SK-N-SH (cell line): ENCODE measurements at regions not wholly inside any gene's neighbourhood (a gene's known extent, or its start where the extent isn't known, plus 50 kb on each side); places are given as distances from the start of the nearest gene placed in this dataset.

Source experiments
- CTCF ChIA-PET: fragments of 300-600, 350-600 bp; formaldehyde crosslinking; extraction: SDS; loops from one replicate; lab custom pipeline; 2021; lab: Yijun Ruan, JAX
- POLR2A ChIA-PET: fragments of 350-600 bp; sonication (Branson Sonifier 250); formaldehyde crosslinking; extraction: SDS; loops from one replicate; lab custom pipeline; 2020; ENCODE audit warnings: antibody characterized with exemption, inconsistent platforms; lab: Yijun Ruan, JAX
- DNase-seq: peaks from one replicate; pipeline ENCODE4 v3.0.0; 2012
- H2AFZ ChIP-seq: fragments of 200-600 bp; sonication (generic); 2 replicates; pipeline ENCODE4 v1.8.1; 2016; ENCODE audit warnings: antibody characterized with exemption, mild to moderate bottlenecking, low read depth
- H3F3A ChIP-seq: fragments of 200-600 bp; sonication (generic); replicated peaks from 2 replicates; pipeline ENCODE3; 2016; ENCODE audit warnings: antibody characterized with exemption, mild to moderate bottlenecking; ENCODE audit not compliant: insufficient read depth
- H3K27ac ChIP-seq, 2 experiments: fragments of 200-500 bp in 1 of 2; fragments of 200-600 bp in 1 of 2; sonication (Bioruptor generic) in 1 of 2; sonication (generic), shearing (Covaris generic) in 1 of 2; 2 replicates each; pipeline versions ENCODE4 v1.5.1 to v1.6.1; 2014 to 2016; ENCODE audit warnings: low read depth in 2 of 2, inconsistent platforms in 1 of 2, low read length in 1 of 2, mild to moderate bottlenecking in 1 of 2, mixed read lengths in 1 of 2
- H3K27me3 ChIP-seq: fragments of 200-600 bp; sonication (generic), shearing (Covaris generic); 2 replicates; pipeline ENCODE4 v1.6.1; 2016; ENCODE audit warnings: mixed run types; ENCODE audit not compliant: insufficient read depth
- H3K36me3 ChIP-seq, 2 experiments: fragments of 200-500 bp in 1 of 2; fragments of 200-600 bp in 1 of 2; sonication (Bioruptor generic) in 1 of 2; sonication (generic) in 1 of 2; replicated peaks in 1 of 2; 2 replicates each; pipeline versions ENCODE3 to v1.5.1; 2014 to 2016; ENCODE audit warnings: low read length in 1 of 2, mild to moderate bottlenecking in 1 of 2; ENCODE audit not compliant: insufficient read depth in 2 of 2, control insufficient read depth in 1 of 2
- H3K4me1 ChIP-seq, 2 experiments: fragments of 200-500 bp in 1 of 2; fragments of 200-600 bp in 1 of 2; sonication (Bioruptor generic) in 1 of 2; sonication (generic), shearing (Covaris generic) in 1 of 2; 2 replicates each; pipeline versions ENCODE4 v1.5.1 to v1.6.1; 2014 to 2016; ENCODE audit warnings: low read depth in 1 of 2, low read length in 1 of 2, mixed run types in 1 of 2; ENCODE audit not compliant: insufficient read depth in 2 of 2, control insufficient read depth in 1 of 2
- H3K4me2 ChIP-seq: fragments of 200-600 bp; sonication (generic), shearing (Covaris generic); 2 replicates; pipeline ENCODE4 v1.6.1; 2017; ENCODE audit warnings: mixed run types
- H3K4me3 ChIP-seq, 2 experiments: fragments of 200-500 bp in 1 of 2; fragments of 200-600 bp in 1 of 2; sonication (Bioruptor generic) in 1 of 2; sonication (generic), shearing (Covaris generic) in 1 of 2; 2 replicates each; pipeline versions ENCODE4 v1.5.1 to v1.8.1; 2014 to 2016; ENCODE audit warnings: low read depth in 2 of 2, inconsistent platforms in 1 of 2, low read length in 1 of 2, mild to moderate bottlenecking in 1 of 2, mixed read lengths in 1 of 2, moderate library complexity in 1 of 2
- H3K79me2 ChIP-seq: fragments of 200-600 bp; sonication (generic); 2 replicates; pipeline ENCODE4 v1.8.1; 2017; ENCODE audit warnings: mild to moderate bottlenecking; ENCODE audit not compliant: insufficient read depth
- H3K9ac ChIP-seq: fragments of 200-600 bp; sonication (generic); 2 replicates; pipeline ENCODE4 v1.6.1; 2017; ENCODE audit warnings: mixed run types
- H3K9me2 ChIP-seq: fragments of 200-600 bp; sonication (generic); 2 replicates; pipeline ENCODE4 v1.6.1; 2017; ENCODE audit warnings: mixed run types
- H3K9me3 ChIP-seq: fragments of 200-600 bp; sonication (generic); 2 replicates; pipeline ENCODE4 v1.6.1; 2017; ENCODE audit warnings: mixed run types, mild to moderate bottlenecking, moderate library complexity
- H4K20me1 ChIP-seq: fragments of 200-600 bp; sonication (generic); 2 replicates; pipeline ENCODE4 v1.6.1; 2017; ENCODE audit warnings: mild to moderate bottlenecking, mixed run types; ENCODE audit not compliant: insufficient read depth
- CHD2 ChIP-seq: fragments of 150-350 bp; IDR thresholded peaks from 2 replicates; pipeline ENCODE4 v1.6.1; 2018; ENCODE audit warnings: low read length; ENCODE audit not compliant: partially characterized antibody
- CTCF ChIP-seq: fragments of 200-600 bp; sonication (generic); IDR thresholded peaks from 2 replicates; pipeline ENCODE4 v1.6.1; 2017; ENCODE audit warnings: antibody characterized with exemption, mild to moderate bottlenecking, moderate library complexity
- EZH2phosphoT487 ChIP-seq: fragments of 200-600 bp; sonication (generic); IDR thresholded peaks from 2 replicates; pipeline ENCODE4 v1.6.1; 2017; ENCODE audit warnings: low read depth, mixed run types, mild to moderate bottlenecking, antibody characterized with exemption, moderate library complexity, borderline replicate concordance
- TAF1 ChIP-seq: IDR thresholded peaks from 2 replicates; pipeline ENCODE4 v1.6.1; 2012; ENCODE audit warnings: low read depth, mild to moderate bottlenecking, low read length, moderate library complexity, borderline replicate concordance
- TCF12 ChIP-seq: IDR thresholded peaks from 2 replicates; pipeline ENCODE4 v1.4.0; 2012
- USF2 ChIP-seq: fragments of 150-350 bp; IDR thresholded peaks from 2 replicates; pipeline ENCODE4 v1.6.1; 2017; ENCODE audit warnings: antibody characterized with exemption, low read length, low read depth, borderline replicate concordance
- WGBS: methylation state at CpG from one replicate; pipeline ENCODE4 v1.1.6; 2017; ENCODE audit warnings: low lambda C conversion rate; 5-methylcytosine and 5-hydroxymethylcytosine counted together
- TF ChIP-seq, protein P1 (sequence below): IDR thresholded peaks from 2 replicates; pipeline ENCODE4 v1.4.0; 2012; ENCODE audit warnings: low read depth, borderline replicate concordance
- TF ChIP-seq, protein P2 (sequence below): IDR thresholded peaks from 2 replicates; pipeline ENCODE4 v1.6.1; 2012; ENCODE audit warnings: mild to moderate bottlenecking, low read depth, low read length, moderate library complexity
- TF ChIP-seq, protein P3 (sequence below): IDR thresholded peaks from 2 replicates; pipeline ENCODE4; 2012
- TF ChIP-seq, protein P4 (sequence below): IDR thresholded peaks from 2 replicates; pipeline ENCODE4 v1.4.0; 2012; ENCODE audit warnings: low read depth
- TF ChIP-seq, protein P5 (sequence below): fragments of 150-350 bp; IDR thresholded peaks from 2 replicates; pipeline ENCODE4 v1.6.1; 2016; ENCODE audit warnings: mild to moderate bottlenecking, low read depth, low read length

DNA sequence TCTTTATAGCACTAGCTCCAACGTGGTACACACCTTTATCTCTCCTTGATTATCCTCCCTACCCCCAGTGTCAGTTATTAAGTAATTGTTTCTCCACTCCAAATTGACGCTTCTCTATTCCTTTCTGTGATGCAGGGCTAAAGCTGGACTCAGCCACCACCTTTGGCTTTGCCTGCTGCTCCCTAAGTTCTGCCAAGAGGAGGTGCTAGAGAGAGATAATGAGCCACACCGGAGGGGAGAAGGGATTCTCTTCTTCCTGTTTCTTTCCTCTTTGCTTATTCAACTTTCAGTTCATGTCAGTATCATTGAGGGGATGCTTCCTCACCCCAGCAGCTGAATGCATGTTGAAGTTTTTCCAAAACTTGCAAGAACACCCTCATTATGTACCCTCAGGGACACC is 176.5 kb downstream of the GBA3 start:
- no peak overlapping the region for H3K4me2 ChIP-seq
- no peaks in the 10 kb centered on the region for H3K9me2 ChIP-seq
- POLR2A ChIA-PET: no interaction called here
- H3K27me3 ChIP-seq: no peaks in the 10 kb centered on the region
- H3K4me1 ChIP-seq: no peaks in the 10 kb centered on the region
- no peaks in the 10 kb centered on the region for H4K20me1 ChIP-seq
- 2% methylated on average over 3 of the region's 3 CpGs for WGBS
- no peak overlapping the region for H3K4me3 ChIP-seq
- TF ChIP-seq CHD2 (no peak), EZH2phosphoT487 (no peak), USF2 (no peak), TAF1 (no peak), CTCF (no peak), TCF12 (no peak)
- TF ChIP-seq, protein P1, sequence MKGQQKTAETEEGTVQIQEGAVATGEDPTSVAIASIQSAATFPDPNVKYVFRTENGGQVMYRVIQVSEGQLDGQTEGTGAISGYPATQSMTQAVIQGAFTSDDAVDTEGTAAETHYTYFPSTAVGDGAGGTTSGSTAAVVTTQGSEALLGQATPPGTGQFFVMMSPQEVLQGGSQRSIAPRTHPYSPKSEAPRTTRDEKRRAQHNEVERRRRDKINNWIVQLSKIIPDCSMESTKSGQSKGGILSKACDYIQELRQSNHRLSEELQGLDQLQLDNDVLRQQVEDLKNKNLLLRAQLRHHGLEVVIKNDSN: no peak
- TF ChIP-seq, protein P2, sequence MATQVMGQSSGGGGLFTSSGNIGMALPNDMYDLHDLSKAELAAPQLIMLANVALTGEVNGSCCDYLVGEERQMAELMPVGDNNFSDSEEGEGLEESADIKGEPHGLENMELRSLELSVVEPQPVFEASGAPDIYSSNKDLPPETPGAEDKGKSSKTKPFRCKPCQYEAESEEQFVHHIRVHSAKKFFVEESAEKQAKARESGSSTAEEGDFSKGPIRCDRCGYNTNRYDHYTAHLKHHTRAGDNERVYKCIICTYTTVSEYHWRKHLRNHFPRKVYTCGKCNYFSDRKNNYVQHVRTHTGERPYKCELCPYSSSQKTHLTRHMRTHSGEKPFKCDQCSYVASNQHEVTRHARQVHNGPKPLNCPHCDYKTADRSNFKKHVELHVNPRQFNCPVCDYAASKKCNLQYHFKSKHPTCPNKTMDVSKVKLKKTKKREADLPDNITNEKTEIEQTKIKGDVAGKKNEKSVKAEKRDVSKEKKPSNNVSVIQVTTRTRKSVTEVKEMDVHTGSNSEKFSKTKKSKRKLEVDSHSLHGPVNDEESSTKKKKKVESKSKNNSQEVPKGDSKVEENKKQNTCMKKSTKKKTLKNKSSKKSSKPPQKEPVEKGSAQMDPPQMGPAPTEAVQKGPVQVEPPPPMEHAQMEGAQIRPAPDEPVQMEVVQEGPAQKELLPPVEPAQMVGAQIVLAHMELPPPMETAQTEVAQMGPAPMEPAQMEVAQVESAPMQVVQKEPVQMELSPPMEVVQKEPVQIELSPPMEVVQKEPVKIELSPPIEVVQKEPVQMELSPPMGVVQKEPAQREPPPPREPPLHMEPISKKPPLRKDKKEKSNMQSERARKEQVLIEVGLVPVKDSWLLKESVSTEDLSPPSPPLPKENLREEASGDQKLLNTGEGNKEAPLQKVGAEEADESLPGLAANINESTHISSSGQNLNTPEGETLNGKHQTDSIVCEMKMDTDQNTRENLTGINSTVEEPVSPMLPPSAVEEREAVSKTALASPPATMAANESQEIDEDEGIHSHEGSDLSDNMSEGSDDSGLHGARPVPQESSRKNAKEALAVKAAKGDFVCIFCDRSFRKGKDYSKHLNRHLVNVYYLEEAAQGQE: no peak
- TF ChIP-seq, protein P3, sequence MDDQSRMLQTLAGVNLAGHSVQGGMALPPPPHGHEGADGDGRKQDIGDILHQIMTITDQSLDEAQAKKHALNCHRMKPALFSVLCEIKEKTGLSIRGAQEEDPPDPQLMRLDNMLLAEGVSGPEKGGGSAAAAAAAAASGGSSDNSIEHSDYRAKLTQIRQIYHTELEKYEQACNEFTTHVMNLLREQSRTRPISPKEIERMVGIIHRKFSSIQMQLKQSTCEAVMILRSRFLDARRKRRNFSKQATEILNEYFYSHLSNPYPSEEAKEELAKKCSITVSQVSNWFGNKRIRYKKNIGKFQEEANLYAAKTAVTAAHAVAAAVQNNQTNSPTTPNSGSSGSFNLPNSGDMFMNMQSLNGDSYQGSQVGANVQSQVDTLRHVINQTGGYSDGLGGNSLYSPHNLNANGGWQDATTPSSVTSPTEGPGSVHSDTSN: no peak
- TF ChIP-seq, protein P4, sequence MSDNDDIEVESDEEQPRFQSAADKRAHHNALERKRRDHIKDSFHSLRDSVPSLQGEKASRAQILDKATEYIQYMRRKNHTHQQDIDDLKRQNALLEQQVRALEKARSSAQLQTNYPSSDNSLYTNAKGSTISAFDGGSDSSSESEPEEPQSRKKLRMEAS: no peak
- TF ChIP-seq, protein P5, sequence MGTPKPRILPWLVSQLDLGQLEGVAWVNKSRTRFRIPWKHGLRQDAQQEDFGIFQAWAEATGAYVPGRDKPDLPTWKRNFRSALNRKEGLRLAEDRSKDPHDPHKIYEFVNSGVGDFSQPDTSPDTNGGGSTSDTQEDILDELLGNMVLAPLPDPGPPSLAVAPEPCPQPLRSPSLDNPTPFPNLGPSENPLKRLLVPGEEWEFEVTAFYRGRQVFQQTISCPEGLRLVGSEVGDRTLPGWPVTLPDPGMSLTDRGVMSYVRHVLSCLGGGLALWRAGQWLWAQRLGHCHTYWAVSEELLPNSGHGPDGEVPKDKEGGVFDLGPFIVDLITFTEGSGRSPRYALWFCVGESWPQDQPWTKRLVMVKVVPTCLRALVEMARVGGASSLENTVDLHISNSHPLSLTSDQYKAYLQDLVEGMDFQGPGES: no peak
- no peaks in the 10 kb centered on the region for H3K79me2 ChIP-seq
- H3F3A ChIP-seq: no peaks in the 10 kb centered on the region
- CTCF ChIA-PET: interaction anchor here (1.5 kb wide), 1 partner anchor 11 kb away, joined by 3 read pairs; no protein-coding TSS in a partner anchor
- H3K36me3 ChIP-seq: no peaks in the 10 kb centered on the region
- no peaks in the 10 kb centered on the region for H3K9me3 ChIP-seq
- no peak for DNase-seq
- H2AFZ ChIP-seq: no peak overlapping the region
- H3K9ac ChIP-seq: no peak overlapping the region
- no peak overlapping the region for H3K27ac ChIP-seq
